ENCODE measurements at regions not wholly inside any gene's neighbourhood (a gene's known extent, or its start where the extent isn't known, plus 50 kb on each side); places are given as distances from the start of the nearest gene placed in this dataset.

DNA sequence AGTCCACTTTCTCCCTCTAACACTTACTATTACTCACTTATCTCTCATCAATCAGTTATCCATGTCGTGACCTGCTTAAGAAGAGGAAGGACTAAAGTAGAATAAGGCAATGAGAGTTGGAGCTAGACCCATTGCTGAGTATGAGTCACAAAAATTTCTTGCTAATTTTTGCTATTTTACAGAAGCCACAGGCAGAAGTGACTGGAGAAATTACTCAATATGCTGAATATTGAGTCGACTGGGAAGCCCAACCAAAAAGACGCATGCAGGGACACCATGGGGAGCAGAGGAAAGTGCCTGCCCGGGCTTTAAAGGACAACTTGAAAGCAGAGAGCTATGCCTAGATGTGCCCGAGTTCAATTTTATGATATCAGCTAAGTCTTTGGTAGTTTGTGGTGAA is 115.4 kb upstream of the FOXG1 start:
- Histone ChIP-seq H3K36me3 (ENCODE audit: control insufficient read depth, low read length) (no peaks in the 10 kb centered on the region), H3K27ac (ENCODE audit: low read depth, low read length) (no peak overlapping the region), H3F3A (ENCODE audit: control insufficient read depth, insufficient read depth) (no peaks in the 10 kb centered on the region), H3K4me3 (ENCODE audit: low read length) (no peak overlapping the region), H3K4me2 (ENCODE audit: low read length) (no peak overlapping the region), H3K79me2 (ENCODE audit: control insufficient read depth, low read length) (no peaks in the 10 kb centered on the region), H3K4me1 (ENCODE audit: control insufficient read depth, low read length) (no peaks in the 10 kb centered on the region), H3K9me2 (replicated peaks; ENCODE audit: control insufficient read depth, low read length) (no peaks in the 10 kb centered on the region), H4K20me1 (ENCODE audit: control insufficient read depth, insufficient read depth, low read depth, low read length) (no peaks in the 10 kb centered on the region), H3K27me3 (ENCODE audit: control insufficient read depth, low read length) (no peaks in the 10 kb centered on the region), H3K9me3 (ENCODE audit: control insufficient read depth, insufficient read depth, low read length) (no peaks in the 10 kb centered on the region)
- TF ChIP-seq EZH2phosphoT487 (IDR thresholded peaks at IDR 0.05; ENCODE audit: borderline replicate concordance, low read length) = no peak
- TF ChIP-seq, protein P1, sequence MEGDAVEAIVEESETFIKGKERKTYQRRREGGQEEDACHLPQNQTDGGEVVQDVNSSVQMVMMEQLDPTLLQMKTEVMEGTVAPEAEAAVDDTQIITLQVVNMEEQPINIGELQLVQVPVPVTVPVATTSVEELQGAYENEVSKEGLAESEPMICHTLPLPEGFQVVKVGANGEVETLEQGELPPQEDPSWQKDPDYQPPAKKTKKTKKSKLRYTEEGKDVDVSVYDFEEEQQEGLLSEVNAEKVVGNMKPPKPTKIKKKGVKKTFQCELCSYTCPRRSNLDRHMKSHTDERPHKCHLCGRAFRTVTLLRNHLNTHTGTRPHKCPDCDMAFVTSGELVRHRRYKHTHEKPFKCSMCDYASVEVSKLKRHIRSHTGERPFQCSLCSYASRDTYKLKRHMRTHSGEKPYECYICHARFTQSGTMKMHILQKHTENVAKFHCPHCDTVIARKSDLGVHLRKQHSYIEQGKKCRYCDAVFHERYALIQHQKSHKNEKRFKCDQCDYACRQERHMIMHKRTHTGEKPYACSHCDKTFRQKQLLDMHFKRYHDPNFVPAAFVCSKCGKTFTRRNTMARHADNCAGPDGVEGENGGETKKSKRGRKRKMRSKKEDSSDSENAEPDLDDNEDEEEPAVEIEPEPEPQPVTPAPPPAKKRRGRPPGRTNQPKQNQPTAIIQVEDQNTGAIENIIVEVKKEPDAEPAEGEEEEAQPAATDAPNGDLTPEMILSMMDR (IDR thresholded peaks at IDR 0.05; ENCODE audit: low read depth, low read length, poor library complexity, severe bottlenecking) = no peak

DNA sequence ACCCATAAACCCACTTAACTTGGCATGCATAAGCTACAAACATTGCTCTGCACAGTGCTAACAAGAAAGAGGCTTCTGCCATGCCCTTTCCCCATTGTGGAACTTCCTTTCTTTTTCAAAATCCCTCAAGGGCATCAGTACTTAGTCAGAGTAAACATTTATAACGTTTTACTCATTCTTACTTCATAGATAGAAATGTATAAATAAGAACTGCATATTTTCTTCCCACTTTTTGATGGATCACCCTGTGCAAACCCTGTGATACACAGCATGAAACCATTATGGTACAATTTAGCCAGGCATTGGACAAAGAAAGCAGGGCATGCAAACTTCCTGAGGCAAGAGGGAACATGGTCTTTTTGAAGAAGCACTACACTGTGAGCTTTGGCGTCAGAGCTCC is 113.8 kb upstream of the FOXG1 start:
- Histone ChIP-seq H3K4me2 (ENCODE audit: low read length) (no peak overlapping the region), H3K79me2 (ENCODE audit: control insufficient read depth, low read length) (no peaks in the 10 kb centered on the region), H3K9me2 (replicated peaks; ENCODE audit: control insufficient read depth, low read length) (no peaks in the 10 kb centered on the region), H3K9me3 (ENCODE audit: control insufficient read depth, insufficient read depth, low read length) (no peaks in the 10 kb centered on the region), H3F3A (ENCODE audit: control insufficient read depth, insufficient read depth) (no peaks in the 10 kb centered on the region), H3K27ac (ENCODE audit: low read depth, low read length) (no peak overlapping the region), H3K4me1 (ENCODE audit: control insufficient read depth, low read length) (no peaks in the 10 kb centered on the region), H4K20me1 (ENCODE audit: control insufficient read depth, insufficient read depth, low read depth, low read length) (no peaks in the 10 kb centered on the region), H3K4me3 (ENCODE audit: low read length) (no peak overlapping the region), H3K27me3 (ENCODE audit: control insufficient read depth, low read length) (no peaks in the 10 kb centered on the region), H3K36me3 (ENCODE audit: control insufficient read depth, low read length) (no peaks in the 10 kb centered on the region)
- TF ChIP-seq, protein P1 (IDR thresholded peaks at IDR 0.05; ENCODE audit: low read depth, low read length, poor library complexity, severe bottlenecking) = no peak
- TF ChIP-seq EZH2phosphoT487 (IDR thresholded peaks at IDR 0.05; ENCODE audit: borderline replicate concordance, low read length) = no peak

DNA sequence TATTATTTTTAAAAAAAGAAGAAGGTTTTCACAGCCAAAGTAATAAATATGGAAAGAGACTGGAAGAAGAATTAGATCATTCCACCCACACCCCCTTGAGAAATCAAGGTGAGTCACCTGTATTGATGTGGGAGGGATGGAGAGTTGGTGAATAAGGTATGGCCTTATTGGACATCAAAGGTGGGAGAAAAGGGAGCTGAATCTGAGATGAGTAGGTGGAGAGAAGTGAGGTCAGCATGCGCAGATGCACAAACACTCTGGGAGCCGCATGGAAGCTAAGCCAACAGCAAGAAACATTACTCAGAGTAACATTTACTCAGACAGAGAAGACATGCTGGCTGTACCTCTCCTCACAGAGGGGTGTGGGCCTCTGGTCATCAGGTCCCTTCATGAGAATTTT is 113.1 kb upstream of the FOXG1 start:
- Histone ChIP-seq H3K4me1 (ENCODE audit: control insufficient read depth, low read length) (no peaks in the 10 kb centered on the region), H3K27ac (ENCODE audit: low read depth, low read length) (no peak overlapping the region), H3K27me3 (ENCODE audit: control insufficient read depth, low read length) (no peaks in the 10 kb centered on the region), H3K79me2 (ENCODE audit: control insufficient read depth, low read length) (no peaks in the 10 kb centered on the region), H4K20me1 (ENCODE audit: control insufficient read depth, insufficient read depth, low read depth, low read length) (no peaks in the 10 kb centered on the region), H3K9me3 (ENCODE audit: control insufficient read depth, insufficient read depth, low read length) (no peaks in the 10 kb centered on the region), H3K4me3 (ENCODE audit: low read length) (no peak overlapping the region), H3K36me3 (ENCODE audit: control insufficient read depth, low read length) (no peaks in the 10 kb centered on the region), H3F3A (ENCODE audit: control insufficient read depth, insufficient read depth) (no peaks in the 10 kb centered on the region), H3K9me2 (replicated peaks; ENCODE audit: control insufficient read depth, low read length) (no peaks in the 10 kb centered on the region), H3K4me2 (ENCODE audit: low read length) (no peak overlapping the region)
- no peak for TF ChIP-seq EZH2phosphoT487 (IDR thresholded peaks at IDR 0.05; ENCODE audit: borderline replicate concordance, low read length)
- TF ChIP-seq, protein P1 (IDR thresholded peaks at IDR 0.05; ENCODE audit: low read depth, low read length, poor library complexity, severe bottlenecking) = no peak

Measured in DOHH2 (cell line).